ENCODE measurements at regions not wholly inside any gene's neighbourhood (a gene's known extent, or its start where the extent isn't known, plus 50 kb on each side); places are given as distances from the start of the nearest gene placed in this dataset.

- Mint-ChIP-seq H3K4me1 (no peaks in the 10 kb centered on the region), H3K4me3 (no peak overlapping the region)
- 71% methylated on average over 1 of the region's 2 CpGs for WGBS (ENCODE audit: insufficient coverage)
Observed at GRCh38 chr4:96509039-96509741, 669.3 kb downstream of the PDHA2 start.

GRCh38 chr4:96519291-96519690 lies 679.4 kb downstream of the PDHA2 start:
- no peak overlapping the region for H3K27ac Mint-ChIP-seq
- CTCF ChIA-PET, result no interaction called here
- no CpG with 5 or more reads among the region's 1 CpG for WGBS (ENCODE audit: insufficient coverage)

More at GRCh38 chr4:96509039-96509741, 669.3 kb downstream of the PDHA2 start:
- Histone ChIP-seq H3K4me3 (ENCODE audit: control extremely low read depth in 1 of 5, extremely low read depth in 1 of 5, insufficient read depth in 1 of 5, low read depth in 2 of 5, low read length in 4 of 5) (no peak overlapping the region), H3K9me3 (ENCODE audit: control extremely low read depth in 1 of 3, control insufficient read depth in 2 of 3, insufficient read depth in 1 of 3, low read length in 2 of 3) (no peaks in the 10 kb centered on the region), H3K9ac (ENCODE audit: low read length) (no peak overlapping the region), H3K79me2 (ENCODE audit: control insufficient read depth, insufficient read depth, low read length) (no peaks in the 10 kb centered on the region), H2AFZ (ENCODE audit: insufficient read depth, low read depth, low read length, poor library complexity, severe bottlenecking) (no peak overlapping the region), H3K27me3 (replicated peaks in 1 of 4; ENCODE audit: control extremely low read depth in 1 of 4, control insufficient read depth in 3 of 4, insufficient read depth in 4 of 4, low read length in 3 of 4) (no peaks in the 10 kb centered on the region), H3K4me1 (ENCODE audit: control insufficient read depth in 2 of 2, insufficient read depth in 2 of 2, low read length in 2 of 2) (no peaks in the 10 kb centered on the region), H3K4me2 (replicated peaks; ENCODE audit: low read depth, low read length, poor library complexity, severe bottlenecking) (no peak overlapping the region), H3K36me3 (replicated peaks in 1 of 2; ENCODE audit: control extremely low read depth in 1 of 2, control insufficient read depth in 1 of 2, extremely low read depth in 1 of 2, insufficient read depth in 2 of 2, low read length in 1 of 2) (no peaks in the 10 kb centered on the region), H3K27ac (ENCODE audit: low read length in 2 of 2) (no peak overlapping the region), H4K20me1 (ENCODE audit: control insufficient read depth, insufficient read depth, low read length, poor library complexity, severe bottlenecking) (no peaks in the 10 kb centered on the region)
- ATAC-seq (ENCODE audit: low read depth), result no peak
- no peak for TF ChIP-seq CTCF (IDR thresholded peaks at IDR 0.05)
- no peak for TF ChIP-seq EZH2 (IDR thresholded peaks at IDR 0.05; ENCODE audit: borderline replicate concordance, insufficient read depth, low read depth, low read length, poor library complexity, severe bottlenecking)
- intact Hi-C loops (cut with micrococcal nuclease), result no loop called here
- ChIA-PET CTCF (no interaction called here), POLR2A (no interaction called here)
- no peaks in the 10 kb centered on the region for H3K27me3 Mint-ChIP-seq
- DNase-seq, result no peak
- H3K27ac Mint-ChIP-seq, result no peak overlapping the region
- H3K9me3 Mint-ChIP-seq (ENCODE audit: insufficient read depth), result peaks cover 4% of the 10 kb centered on the region

More at GRCh38 chr4:96519291-96519690, 679.4 kb downstream of the PDHA2 start:
- ATAC-seq (ENCODE audit: low read depth) (no peak), DNase-seq (no peak)
- intact Hi-C loops (cut with micrococcal nuclease), result no loop called here
- Histone ChIP-seq H2AFZ (ENCODE audit: insufficient read depth, low read depth, low read length, poor library complexity, severe bottlenecking) (no peak overlapping the region), H3K4me2 (replicated peaks; ENCODE audit: low read depth, low read length, poor library complexity, severe bottlenecking) (no peak overlapping the region), H3K27ac (ENCODE audit: low read length in 2 of 2) (no peak overlapping the region), H3K4me1 (ENCODE audit: control insufficient read depth in 2 of 2, insufficient read depth in 2 of 2, low read length in 2 of 2) (no peaks in the 10 kb centered on the region), H3K9ac (ENCODE audit: low read length) (no peak overlapping the region), H3K79me2 (ENCODE audit: control insufficient read depth, insufficient read depth, low read length) (no peaks in the 10 kb centered on the region), H3K4me3 (ENCODE audit: control extremely low read depth in 1 of 5, extremely low read depth in 1 of 5, insufficient read depth in 1 of 5, low read depth in 2 of 5, low read length in 4 of 5) (no peak overlapping the region), H3K9me3 (ENCODE audit: control extremely low read depth in 1 of 3, control insufficient read depth in 2 of 3, insufficient read depth in 1 of 3, low read length in 2 of 3) (peaks cover 0 to 13% (median 0%) of the 10 kb centered on the region in 3 donors), H3K36me3 (replicated peaks in 1 of 2; ENCODE audit: control extremely low read depth in 1 of 2, control insufficient read depth in 1 of 2, extremely low read depth in 1 of 2, insufficient read depth in 2 of 2, low read length in 1 of 2) (no peaks in the 10 kb centered on the region), H4K20me1 (ENCODE audit: control insufficient read depth, insufficient read depth, low read length, poor library complexity, severe bottlenecking) (no peaks in the 10 kb centered on the region), H3K27me3 (replicated peaks in 1 of 4; ENCODE audit: control extremely low read depth in 1 of 4, control insufficient read depth in 3 of 4, insufficient read depth in 4 of 4, low read length in 3 of 4) (no peaks in the 10 kb centered on the region)
- H3K4me3 Mint-ChIP-seq, result no peak overlapping the region
- no peaks in the 10 kb centered on the region for H3K4me1 Mint-ChIP-seq
- no peaks in the 10 kb centered on the region for H3K27me3 Mint-ChIP-seq
- H3K9me3 Mint-ChIP-seq (ENCODE audit: insufficient read depth), result peaks cover 5% of the 10 kb centered on the region
- POLR2A ChIA-PET, result no interaction called here
- TF ChIP-seq EZH2 (IDR thresholded peaks at IDR 0.05; ENCODE audit: borderline replicate concordance, insufficient read depth, low read depth, low read length, poor library complexity, severe bottlenecking), result no peak
